OCI-M2 (cell line): ENCODE measurements at regions not wholly inside any gene's neighbourhood (a gene's known extent, or its start where the extent isn't known, plus 50 kb on each side); places are given as distances from the start of the nearest gene placed in this dataset.

Experiments
- DNase-seq: peaks from one replicate; lab custom pipeline; 2025; ENCODE audit not compliant: unreplicated experiment; lab: John Stamatoyannopoulos, UW

DNA sequence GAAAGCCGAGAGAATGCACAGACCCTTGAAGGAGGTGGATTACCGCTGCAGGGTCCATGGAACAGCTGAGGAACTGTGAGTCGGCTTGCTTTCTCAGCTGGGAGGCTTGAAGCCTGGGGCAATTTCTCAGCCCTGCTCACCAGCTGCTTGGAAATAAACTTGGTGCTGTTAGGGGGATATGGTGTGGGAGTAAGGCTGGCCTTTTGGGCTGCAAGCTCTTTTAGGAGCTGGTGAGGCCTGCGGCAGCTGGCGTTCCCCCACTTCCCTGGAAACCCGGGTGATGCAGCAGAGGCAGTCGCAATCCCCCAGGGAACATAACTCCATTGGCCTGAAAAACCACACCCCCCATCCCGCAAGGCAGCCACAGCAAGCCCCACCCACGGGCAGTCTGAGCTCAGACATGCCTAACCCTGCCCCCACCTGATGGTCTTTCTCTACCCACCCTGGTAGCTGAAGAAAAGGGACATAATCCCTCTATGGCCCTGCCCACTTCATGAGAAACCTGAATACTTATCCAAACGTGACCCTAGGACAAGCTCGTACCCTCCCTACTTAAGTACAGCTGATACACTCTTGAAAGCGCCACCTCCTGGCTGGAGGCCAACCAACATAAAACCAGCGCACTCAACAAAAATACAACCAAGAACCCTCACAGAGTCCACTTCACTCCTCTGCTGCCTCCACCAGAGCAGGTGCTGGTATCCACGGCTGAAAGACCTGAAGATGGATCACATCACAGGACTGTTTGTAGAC is 1995.8 kb downstream of the NCAM2 start:
- no peak for DNase-seq

DNA sequence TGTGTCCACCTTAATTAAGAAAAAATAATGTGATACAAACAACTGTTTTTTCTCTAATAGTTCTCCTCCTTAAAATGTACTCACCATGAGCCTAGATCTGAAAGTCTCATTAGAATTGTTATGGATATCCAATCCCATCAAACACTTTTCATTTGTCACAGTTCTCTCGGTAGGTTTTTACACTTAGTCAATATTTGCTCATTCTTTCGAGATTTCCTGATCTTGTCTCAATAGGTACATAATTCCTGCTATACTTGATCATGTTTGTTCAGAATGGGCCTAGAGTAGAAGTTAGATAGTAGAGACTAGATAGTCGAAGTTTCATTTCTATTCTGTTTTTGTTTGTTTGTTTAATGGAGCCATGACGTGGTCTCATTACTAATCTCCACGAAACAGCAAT is 2005.7 kb downstream of the NCAM2 start:
- no peak for DNase-seq

- DNase-seq, result no peak
These were observed 2010.5 kb downstream of the NCAM2 start for GRCh38 chr21:23008601-23009202.

DNA sequence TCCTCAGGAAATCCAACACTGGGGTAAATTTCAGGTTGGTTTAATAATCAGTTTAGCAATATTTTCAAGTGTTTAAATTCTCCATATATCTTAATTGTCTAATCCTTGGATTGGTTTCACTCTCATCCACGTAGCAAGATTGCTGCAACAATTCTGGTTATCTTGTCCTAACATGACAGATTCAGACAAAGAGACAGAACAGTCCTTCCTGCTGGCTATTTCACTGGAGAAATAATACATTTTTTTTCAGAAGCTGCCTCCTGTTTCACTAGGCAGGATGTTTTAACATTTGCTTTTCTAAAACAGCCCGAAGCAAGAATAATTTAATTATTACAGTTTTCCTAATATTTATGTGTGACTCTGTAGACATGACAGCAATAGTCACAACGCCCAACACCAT is 2011.2 kb downstream of the NCAM2 start:
- no peak for DNase-seq

- no peak for DNase-seq
These were observed 2015.8 kb downstream of the NCAM2 start for GRCh38 chr21:23014021-23014420.

DNA sequence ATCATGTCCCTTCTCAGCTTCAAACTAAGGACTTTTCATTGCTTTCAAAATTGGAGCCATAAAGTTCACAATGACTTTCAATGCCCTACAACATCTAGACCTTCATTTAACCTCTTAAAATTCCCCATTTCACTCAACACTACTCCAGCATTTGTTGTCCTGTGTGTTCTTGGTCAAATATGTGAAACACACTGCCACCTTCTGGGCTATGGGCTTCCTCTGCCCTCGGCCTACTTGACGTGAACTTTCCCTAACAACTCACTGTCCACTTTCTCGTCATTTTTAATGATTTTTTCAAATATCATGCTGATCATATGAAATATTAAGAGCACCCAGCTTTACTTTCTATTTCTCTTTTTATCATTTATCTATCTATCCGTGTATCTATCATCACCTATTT is 2018.4 kb downstream of the NCAM2 start:
- no peak for DNase-seq

GRCh38 chr21:23017989-23018388 is 2019.8 kb downstream of the NCAM2 start:
- no peak for DNase-seq

DNA sequence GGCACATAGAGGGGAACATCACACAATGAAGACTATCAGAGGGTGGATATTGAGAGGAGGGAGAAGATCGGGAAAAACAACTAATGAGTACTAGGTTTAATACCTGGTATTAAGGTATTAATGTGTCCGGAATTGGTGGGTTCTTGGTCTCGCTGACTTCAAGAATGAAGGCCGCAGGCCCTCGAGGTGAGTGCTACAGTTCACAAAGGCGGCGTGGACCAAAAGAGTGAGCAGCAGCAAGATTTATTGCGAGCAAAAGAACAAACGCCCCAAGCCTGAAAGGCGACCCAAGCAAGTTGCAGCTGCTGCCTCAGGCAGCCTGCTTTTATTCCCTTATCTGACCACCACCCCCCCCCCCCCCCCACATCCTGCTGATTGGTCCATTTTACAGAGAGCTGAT is 2022.8 kb downstream of the NCAM2 start:
- DNase-seq, result no peak

DNA sequence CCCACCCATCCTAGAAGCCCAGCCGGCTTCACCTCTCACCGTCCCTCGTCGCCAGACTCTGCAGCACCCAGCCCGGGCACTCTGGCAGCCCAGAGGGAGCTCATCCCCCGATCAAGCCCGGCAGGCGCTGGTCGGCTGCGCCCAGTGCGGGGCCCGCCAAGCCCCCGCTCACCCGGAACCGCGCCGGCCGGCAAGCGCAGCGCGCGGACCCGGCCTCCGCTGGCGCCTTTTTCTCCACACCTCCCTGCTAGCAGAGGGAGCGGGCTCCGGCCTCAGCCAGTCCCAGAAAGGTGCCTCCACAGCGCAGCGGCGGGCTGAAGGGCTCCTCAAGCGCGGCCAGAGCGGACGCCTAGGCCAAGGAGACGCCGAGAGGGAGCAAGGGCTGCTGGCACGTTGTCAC is 2023.3 kb downstream of the NCAM2 start:
- DNase-seq, result no peak

- DNase-seq, result no peak
These were observed 2028.7 kb downstream of the NCAM2 start for GRCh38 chr21:23026878-23027277.

GRCh38 chr21:23039846-23040245 is 2041.6 kb downstream of the NCAM2 start:
- no peak for DNase-seq

DNA sequence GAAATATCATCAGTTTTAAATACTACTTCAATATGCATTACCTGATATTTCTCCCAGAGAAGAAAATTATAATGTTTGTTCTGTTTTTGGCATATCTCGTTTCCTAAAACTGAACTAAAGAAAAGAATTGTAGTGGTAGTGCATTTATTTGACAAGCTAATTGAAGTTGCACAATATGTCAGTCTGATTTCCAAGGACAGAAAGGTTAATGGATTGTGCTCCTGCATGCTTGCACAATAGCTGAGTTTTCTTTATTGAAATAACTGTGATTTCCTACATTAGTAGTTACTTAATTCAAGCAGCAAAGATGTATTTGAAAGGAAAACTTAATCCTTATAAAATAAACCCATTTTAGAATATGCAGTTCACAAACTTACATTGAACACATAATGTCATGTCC is 2047.7 kb downstream of the NCAM2 start:
- DNase-seq, result no peak

DNA sequence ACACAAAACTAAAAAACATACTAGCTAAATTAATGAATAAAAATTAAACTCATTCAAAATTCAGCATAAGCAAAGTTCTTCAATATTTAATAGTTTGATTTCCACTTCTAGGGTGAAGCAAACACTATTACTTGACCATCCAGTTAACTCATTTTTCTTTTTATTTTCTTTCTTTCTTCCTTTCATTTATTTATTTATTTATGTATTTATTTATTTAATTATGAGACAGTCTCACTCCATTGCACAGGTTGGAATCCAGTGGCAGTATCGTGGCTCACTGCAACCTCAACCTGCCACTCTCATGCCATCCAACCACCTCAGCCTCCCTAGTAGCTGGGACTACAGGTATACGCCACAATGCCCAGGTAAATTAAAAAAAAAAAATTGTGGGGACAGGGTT is 2069.5 kb downstream of the NCAM2 start:
- DNase-seq, result no peak

DNA sequence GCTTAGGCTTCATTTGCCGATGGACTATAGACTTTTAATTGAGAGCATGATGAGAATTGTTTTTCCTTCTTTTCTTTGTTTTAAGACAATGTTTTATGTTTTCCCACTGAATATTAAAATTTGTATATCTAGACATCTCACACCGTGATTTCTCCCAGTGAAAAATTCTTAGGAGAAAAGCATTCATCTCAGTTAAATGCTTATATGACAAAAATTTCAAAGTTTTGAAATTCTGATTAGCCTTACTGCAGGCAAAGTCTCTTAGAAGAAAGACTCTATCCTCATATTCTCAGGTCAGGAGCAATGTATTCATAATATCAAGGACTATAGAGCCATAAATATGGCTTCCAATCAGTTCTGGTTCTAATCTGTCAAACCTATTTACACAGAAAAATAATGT is 2085.0 kb downstream of the NCAM2 start:
- DNase-seq, result no peak

DNA sequence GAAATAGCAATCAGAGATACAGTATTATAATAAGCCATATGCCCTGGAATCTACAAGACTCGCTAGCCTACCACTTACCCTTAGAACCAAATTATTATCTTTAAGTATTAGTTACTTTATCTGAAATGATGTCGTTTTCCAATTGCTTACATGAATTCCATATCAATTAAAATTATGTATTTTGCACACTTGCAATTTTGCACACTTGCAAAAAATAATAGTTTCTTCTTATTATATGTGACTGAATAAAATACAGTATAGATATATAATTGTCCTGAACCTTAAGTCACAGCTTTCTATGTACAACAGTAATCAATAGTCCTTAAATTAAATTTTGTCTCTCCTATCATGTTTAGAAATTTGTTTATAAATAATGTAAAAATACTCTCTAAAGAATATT is 2095.1 kb downstream of the NCAM2 start:
- no peak for DNase-seq

DNA sequence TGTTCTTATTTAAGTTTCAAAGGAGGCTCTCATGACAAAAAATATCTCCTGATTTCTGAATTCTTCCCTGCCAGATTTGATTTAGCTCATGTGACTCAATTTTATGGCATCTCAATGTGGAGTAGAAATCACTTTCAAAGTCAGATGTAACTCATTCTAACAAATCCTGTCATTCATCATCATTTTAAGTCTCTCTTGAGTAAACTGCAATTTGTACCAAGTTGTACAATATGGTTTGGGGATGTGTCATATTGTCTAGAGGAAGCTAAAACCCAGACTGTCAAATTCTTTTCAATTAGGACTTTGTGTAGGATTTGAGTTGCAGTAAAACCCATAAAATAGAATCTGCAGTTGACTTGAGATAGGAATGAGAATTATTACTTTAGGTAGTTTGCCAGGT is 2101.0 kb downstream of the NCAM2 start:
- DNase-seq, result no peak

GRCh38 chr21:23101111-23101510 is 2102.9 kb downstream of the NCAM2 start:
- no peak for DNase-seq

GRCh38 chr21:23108533-23108932 is 2110.3 kb downstream of the NCAM2 start:
- no peak for DNase-seq

GRCh38 chr21:23111070-23111600 is 2112.9 kb downstream of the NCAM2 start:
- no peak for DNase-seq

- no peak for DNase-seq
These were observed 2121.3 kb downstream of the NCAM2 start for GRCh38 chr21:23119491-23119890.

DNA sequence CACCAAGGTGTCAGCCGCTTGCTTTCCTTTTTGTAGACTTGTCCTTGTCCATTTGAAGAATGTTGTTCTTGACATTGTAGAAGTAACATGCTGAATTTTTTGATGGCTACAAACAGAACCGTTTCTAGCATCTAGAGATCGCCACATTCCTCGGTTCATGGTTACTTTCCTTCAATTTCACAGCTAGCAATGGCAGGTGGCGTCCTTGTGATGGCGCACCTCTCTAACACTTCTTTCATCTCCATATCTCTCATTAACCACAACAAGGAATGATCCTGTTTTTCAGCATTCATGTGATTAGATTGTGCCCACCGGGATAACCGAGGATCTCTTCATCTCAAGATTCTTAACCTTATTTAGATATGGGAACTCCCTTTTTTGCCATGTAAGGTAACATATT is 2129.8 kb downstream of the NCAM2 start:
- DNase-seq, result no peak

GRCh38 chr21:23130308-23130707 is 2132.1 kb downstream of the NCAM2 start:
- no peak for DNase-seq

DNA sequence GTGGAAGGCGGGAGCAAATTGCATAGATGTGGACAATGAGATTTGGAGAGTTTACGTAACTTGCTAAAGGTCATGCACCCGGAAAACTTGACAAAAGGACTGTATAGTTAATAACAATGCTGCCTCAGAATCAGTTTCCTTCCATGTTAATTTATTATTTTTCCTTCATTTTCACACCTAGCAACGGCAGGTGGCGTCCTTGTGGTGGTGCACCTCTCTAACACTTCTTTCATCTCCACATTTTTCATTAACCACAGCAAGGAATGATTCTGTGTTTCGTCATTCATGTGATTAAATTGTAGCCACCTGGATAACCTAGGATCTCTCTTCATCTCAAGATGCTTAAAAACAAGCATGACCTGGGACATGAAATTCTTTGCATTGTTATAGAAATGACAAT is 2133.0 kb downstream of the NCAM2 start:
- no peak for DNase-seq
